Neural progenitor cell (in vitro differentiated cells): ENCODE measurements at regions not wholly inside any gene's neighbourhood (a gene's known extent, or its start where the extent isn't known, plus 50 kb on each side); places are given as distances from the start of the nearest gene placed in this dataset.

Experiments
- EZH2phosphoT487 ChIP-seq: fragments of 200-600 bp; sonication (generic); IDR thresholded peaks from 2 replicates; pipeline ENCODE4 v1.6.1; 2017; ENCODE audit warnings: antibody characterized with exemption
- TF ChIP-seq, protein P1 (sequence below): fragments of 200-600 bp; sonication (generic); IDR thresholded peaks from 2 replicates; pipeline ENCODE4 v1.5.1; 2017; ENCODE audit warnings: antibody characterized with exemption, mild to moderate bottlenecking

GRCh38 chr7:142494021-142494420 is 236.2 kb upstream of the PRSS58 start:
- no peak for TF ChIP-seq EZH2phosphoT487
- TF ChIP-seq, protein P1, sequence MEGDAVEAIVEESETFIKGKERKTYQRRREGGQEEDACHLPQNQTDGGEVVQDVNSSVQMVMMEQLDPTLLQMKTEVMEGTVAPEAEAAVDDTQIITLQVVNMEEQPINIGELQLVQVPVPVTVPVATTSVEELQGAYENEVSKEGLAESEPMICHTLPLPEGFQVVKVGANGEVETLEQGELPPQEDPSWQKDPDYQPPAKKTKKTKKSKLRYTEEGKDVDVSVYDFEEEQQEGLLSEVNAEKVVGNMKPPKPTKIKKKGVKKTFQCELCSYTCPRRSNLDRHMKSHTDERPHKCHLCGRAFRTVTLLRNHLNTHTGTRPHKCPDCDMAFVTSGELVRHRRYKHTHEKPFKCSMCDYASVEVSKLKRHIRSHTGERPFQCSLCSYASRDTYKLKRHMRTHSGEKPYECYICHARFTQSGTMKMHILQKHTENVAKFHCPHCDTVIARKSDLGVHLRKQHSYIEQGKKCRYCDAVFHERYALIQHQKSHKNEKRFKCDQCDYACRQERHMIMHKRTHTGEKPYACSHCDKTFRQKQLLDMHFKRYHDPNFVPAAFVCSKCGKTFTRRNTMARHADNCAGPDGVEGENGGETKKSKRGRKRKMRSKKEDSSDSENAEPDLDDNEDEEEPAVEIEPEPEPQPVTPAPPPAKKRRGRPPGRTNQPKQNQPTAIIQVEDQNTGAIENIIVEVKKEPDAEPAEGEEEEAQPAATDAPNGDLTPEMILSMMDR: no peak
